ENCODE measurements at regions not wholly inside any gene's neighbourhood (a gene's known extent, or its start where the extent isn't known, plus 50 kb on each side); places are given as distances from the start of the nearest gene placed in this dataset.

DNA sequence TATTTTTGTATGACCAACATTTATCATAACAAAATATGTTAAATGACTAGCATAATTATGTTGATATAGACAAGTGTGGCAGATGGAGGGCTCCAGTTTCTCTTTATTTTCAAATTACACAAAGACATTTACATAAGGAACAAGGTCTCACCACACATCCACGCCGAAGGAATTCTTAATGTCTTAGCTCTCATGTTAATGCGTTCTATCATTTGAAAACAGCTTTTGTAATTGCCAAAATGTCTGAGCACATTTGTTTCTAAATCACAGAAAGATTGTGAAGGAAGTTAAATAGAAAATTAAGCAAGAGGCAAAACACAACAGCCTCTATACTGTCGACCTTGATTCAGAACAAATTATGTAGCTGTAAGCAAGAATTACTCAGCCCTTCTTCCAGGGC is 223.0 kb upstream of the NR5A2 start:
- no peak overlapping the region for H3K27ac ChIP-seq (ENCODE audit: low read length)
- POLR2A ChIA-PET, result no interaction called here
- TF ChIP-seq SIN3A (IDR thresholded peaks at IDR 0.05; ENCODE audit: borderline replicate concordance, insufficient read depth, low read depth, low read length) (no peak), POLR2AphosphoS5 (IDR thresholded peaks at IDR 0.05; ENCODE audit: low read depth, low read length) (no peak), TCF7L2 (IDR thresholded peaks at IDR 0.05; ENCODE audit: low read depth, low read length) (no peak)
- TF ChIP-seq, protein P1, sequence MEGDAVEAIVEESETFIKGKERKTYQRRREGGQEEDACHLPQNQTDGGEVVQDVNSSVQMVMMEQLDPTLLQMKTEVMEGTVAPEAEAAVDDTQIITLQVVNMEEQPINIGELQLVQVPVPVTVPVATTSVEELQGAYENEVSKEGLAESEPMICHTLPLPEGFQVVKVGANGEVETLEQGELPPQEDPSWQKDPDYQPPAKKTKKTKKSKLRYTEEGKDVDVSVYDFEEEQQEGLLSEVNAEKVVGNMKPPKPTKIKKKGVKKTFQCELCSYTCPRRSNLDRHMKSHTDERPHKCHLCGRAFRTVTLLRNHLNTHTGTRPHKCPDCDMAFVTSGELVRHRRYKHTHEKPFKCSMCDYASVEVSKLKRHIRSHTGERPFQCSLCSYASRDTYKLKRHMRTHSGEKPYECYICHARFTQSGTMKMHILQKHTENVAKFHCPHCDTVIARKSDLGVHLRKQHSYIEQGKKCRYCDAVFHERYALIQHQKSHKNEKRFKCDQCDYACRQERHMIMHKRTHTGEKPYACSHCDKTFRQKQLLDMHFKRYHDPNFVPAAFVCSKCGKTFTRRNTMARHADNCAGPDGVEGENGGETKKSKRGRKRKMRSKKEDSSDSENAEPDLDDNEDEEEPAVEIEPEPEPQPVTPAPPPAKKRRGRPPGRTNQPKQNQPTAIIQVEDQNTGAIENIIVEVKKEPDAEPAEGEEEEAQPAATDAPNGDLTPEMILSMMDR (IDR thresholded peaks at IDR 0.05), result no peak
- TF ChIP-seq, protein P2, sequence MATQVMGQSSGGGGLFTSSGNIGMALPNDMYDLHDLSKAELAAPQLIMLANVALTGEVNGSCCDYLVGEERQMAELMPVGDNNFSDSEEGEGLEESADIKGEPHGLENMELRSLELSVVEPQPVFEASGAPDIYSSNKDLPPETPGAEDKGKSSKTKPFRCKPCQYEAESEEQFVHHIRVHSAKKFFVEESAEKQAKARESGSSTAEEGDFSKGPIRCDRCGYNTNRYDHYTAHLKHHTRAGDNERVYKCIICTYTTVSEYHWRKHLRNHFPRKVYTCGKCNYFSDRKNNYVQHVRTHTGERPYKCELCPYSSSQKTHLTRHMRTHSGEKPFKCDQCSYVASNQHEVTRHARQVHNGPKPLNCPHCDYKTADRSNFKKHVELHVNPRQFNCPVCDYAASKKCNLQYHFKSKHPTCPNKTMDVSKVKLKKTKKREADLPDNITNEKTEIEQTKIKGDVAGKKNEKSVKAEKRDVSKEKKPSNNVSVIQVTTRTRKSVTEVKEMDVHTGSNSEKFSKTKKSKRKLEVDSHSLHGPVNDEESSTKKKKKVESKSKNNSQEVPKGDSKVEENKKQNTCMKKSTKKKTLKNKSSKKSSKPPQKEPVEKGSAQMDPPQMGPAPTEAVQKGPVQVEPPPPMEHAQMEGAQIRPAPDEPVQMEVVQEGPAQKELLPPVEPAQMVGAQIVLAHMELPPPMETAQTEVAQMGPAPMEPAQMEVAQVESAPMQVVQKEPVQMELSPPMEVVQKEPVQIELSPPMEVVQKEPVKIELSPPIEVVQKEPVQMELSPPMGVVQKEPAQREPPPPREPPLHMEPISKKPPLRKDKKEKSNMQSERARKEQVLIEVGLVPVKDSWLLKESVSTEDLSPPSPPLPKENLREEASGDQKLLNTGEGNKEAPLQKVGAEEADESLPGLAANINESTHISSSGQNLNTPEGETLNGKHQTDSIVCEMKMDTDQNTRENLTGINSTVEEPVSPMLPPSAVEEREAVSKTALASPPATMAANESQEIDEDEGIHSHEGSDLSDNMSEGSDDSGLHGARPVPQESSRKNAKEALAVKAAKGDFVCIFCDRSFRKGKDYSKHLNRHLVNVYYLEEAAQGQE (IDR thresholded peaks at IDR 0.05; ENCODE audit: insufficient read depth in 1 of 2, low read depth in 2 of 2, low read length in 1 of 2), result no peak
- ATAC-seq (no peak), DNase-seq (ENCODE audit: low read depth, low spot score) (no peak)
- no TSS peak for BruUV-seq (replicated peaks)
- no peaks in the 10 kb centered on the region for H3K9me3 ChIP-seq (ENCODE audit: control insufficient read depth, insufficient read depth, low read depth, low read length)
- intact Hi-C loops (cut with micrococcal nuclease; ENCODE audit: unreplicated experiment) (no loop called here), in situ Hi-C loops (cut with HindIII; ENCODE audit: low pct_unique_long_range_greater_than_20kb, low sequenced_read_pairs) (no loop called here)
- H3K4me3 ChIP-seq (ENCODE audit: low read depth in 2 of 2, low read length in 2 of 2), result no peak overlapping the region
- no peaks in the 10 kb centered on the region for H3K27me3 ChIP-seq (ENCODE audit: control insufficient read depth, insufficient read depth, low read length)
- H3K36me3 ChIP-seq (ENCODE audit: control insufficient read depth, insufficient read depth, low read length), result no peaks in the 10 kb centered on the region
- CTCF ChIA-PET, result no interaction called here
- no peaks in the 10 kb centered on the region for H3K4me1 ChIP-seq (ENCODE audit: control insufficient read depth, insufficient read depth, low read length)

DNA sequence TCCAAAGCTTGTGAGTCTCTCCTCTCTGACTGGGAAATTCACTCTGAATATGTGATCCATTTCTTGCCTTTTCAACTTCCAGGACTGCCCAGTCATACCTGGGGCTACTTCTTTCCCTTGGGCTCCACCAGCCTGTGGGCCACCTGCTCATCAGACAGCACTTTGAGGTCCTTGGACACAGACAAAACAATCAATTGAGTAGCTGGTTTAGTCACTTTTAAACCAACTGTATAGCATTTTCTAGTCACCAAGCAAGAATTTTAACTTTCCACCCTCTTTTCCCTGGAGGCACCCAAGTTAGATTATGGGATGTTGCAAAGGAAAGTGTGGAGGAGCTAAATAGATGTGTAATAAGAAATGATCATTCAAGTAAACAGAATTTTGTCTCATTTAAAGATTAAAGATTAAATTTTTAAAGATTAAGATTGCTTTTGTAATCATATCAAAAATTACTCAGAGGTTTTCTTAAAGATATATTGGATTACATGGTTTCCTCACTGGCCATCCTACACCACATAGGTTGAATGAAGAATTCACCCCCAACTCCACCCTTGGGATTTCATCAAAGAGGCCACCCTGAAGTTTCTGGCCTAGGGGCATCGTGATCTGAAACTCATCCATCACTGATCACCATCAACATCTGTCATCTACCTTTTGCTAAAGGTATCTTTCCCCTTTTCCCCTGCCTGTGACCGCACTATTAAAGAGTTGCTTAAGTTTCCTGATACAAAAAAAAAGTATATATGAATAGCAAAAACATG is 219.2 kb upstream of the NR5A2 start:
- in situ Hi-C loops (cut with HindIII; ENCODE audit: low pct_unique_long_range_greater_than_20kb, low sequenced_read_pairs), result no loop called here
- no peak overlapping the region for H3K27ac ChIP-seq (ENCODE audit: low read length)
- intact Hi-C loops (cut with micrococcal nuclease; ENCODE audit: unreplicated experiment), result no loop called here
- no TSS peak for BruUV-seq (replicated peaks)
- H3K36me3 ChIP-seq (ENCODE audit: control insufficient read depth, insufficient read depth, low read length), result no peaks in the 10 kb centered on the region
- CTCF ChIA-PET, result no interaction called here
- no peak for DNase-seq (ENCODE audit: low read depth, low spot score)
- no peaks in the 10 kb centered on the region for H3K9me3 ChIP-seq (ENCODE audit: control insufficient read depth, insufficient read depth, low read depth, low read length)
- no peaks in the 10 kb centered on the region for H3K27me3 ChIP-seq (ENCODE audit: control insufficient read depth, insufficient read depth, low read length)
- POLR2A ChIA-PET, result no interaction called here
- no peak overlapping the region for H3K4me3 ChIP-seq (ENCODE audit: low read depth in 2 of 2, low read length in 2 of 2)
- no peak for TF ChIP-seq POLR2AphosphoS5 (IDR thresholded peaks at IDR 0.05; ENCODE audit: low read depth, low read length)
- TF ChIP-seq, protein P2 (IDR thresholded peaks at IDR 0.05; ENCODE audit: insufficient read depth in 1 of 2, low read depth in 2 of 2, low read length in 1 of 2), result no peak
- no peak for TF ChIP-seq SIN3A (IDR thresholded peaks at IDR 0.05; ENCODE audit: borderline replicate concordance, insufficient read depth, low read depth, low read length)
- TF ChIP-seq, protein P1 (IDR thresholded peaks at IDR 0.05), result no peak
- no peak for TF ChIP-seq TCF7L2 (IDR thresholded peaks at IDR 0.05; ENCODE audit: low read depth, low read length)
- H3K4me1 ChIP-seq (ENCODE audit: control insufficient read depth, insufficient read depth, low read length), result no peaks in the 10 kb centered on the region
- ATAC-seq, result no peak
